Hepatocyte (in vitro differentiated cells): ENCODE measurements at regions not wholly inside any gene's neighbourhood (a gene's known extent, or its start where the extent isn't known, plus 50 kb on each side); places are given as distances from the start of the nearest gene placed in this dataset.

Experiments
- EZH2 ChIP-seq: fragments of 200-600 bp; sonication (generic); IDR thresholded peaks from 2 replicates; pipeline ENCODE4 v1.6.1; 2016; ENCODE audit warnings: antibody characterized with exemption, mild to moderate bottlenecking, borderline replicate concordance
- EZH2phosphoT487 ChIP-seq: fragments of 200-600 bp; sonication (generic); IDR thresholded peaks from one replicate; pipeline ENCODE4 v1.6.1; 2018; ENCODE audit warnings: antibody characterized with exemption, mild to moderate bottlenecking, low read depth, moderate library complexity; ENCODE audit not compliant: unreplicated experiment, severe bottlenecking
- TF ChIP-seq, protein P1 (sequence below): fragments of 200-600 bp; sonication (generic); IDR thresholded peaks from 2 replicates; pipeline ENCODE4 v1.5.1; 2016; ENCODE audit warnings: antibody characterized with exemption, mild to moderate bottlenecking; ENCODE audit not compliant: poor library complexity

DNA sequence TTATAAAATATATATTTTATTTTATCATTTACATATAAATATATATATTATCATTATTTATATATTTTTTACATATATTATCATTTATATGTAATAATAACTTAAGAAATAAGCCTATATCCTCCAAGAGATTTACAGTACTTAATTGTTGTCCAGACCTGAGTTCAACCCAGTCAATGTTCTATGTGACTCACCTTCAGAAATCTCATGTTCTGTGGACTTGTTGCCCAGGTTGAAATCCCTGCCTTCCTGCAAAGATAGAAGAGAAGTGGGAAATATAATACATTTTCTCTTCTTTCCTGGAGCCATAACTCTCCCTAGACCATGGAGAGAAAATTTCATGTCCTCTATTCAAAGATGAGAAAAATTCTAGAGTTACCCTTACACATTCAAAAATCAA is 247.3 kb downstream of the PARM1 start:
- TF ChIP-seq, protein P1, sequence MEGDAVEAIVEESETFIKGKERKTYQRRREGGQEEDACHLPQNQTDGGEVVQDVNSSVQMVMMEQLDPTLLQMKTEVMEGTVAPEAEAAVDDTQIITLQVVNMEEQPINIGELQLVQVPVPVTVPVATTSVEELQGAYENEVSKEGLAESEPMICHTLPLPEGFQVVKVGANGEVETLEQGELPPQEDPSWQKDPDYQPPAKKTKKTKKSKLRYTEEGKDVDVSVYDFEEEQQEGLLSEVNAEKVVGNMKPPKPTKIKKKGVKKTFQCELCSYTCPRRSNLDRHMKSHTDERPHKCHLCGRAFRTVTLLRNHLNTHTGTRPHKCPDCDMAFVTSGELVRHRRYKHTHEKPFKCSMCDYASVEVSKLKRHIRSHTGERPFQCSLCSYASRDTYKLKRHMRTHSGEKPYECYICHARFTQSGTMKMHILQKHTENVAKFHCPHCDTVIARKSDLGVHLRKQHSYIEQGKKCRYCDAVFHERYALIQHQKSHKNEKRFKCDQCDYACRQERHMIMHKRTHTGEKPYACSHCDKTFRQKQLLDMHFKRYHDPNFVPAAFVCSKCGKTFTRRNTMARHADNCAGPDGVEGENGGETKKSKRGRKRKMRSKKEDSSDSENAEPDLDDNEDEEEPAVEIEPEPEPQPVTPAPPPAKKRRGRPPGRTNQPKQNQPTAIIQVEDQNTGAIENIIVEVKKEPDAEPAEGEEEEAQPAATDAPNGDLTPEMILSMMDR, result no peak
- TF ChIP-seq EZH2phosphoT487, result no peak
- no peak for TF ChIP-seq EZH2
